ENCODE measurements at regions not wholly inside any gene's neighbourhood (a gene's known extent, or its start where the extent isn't known, plus 50 kb on each side); places are given as distances from the start of the nearest gene placed in this dataset.

DNA sequence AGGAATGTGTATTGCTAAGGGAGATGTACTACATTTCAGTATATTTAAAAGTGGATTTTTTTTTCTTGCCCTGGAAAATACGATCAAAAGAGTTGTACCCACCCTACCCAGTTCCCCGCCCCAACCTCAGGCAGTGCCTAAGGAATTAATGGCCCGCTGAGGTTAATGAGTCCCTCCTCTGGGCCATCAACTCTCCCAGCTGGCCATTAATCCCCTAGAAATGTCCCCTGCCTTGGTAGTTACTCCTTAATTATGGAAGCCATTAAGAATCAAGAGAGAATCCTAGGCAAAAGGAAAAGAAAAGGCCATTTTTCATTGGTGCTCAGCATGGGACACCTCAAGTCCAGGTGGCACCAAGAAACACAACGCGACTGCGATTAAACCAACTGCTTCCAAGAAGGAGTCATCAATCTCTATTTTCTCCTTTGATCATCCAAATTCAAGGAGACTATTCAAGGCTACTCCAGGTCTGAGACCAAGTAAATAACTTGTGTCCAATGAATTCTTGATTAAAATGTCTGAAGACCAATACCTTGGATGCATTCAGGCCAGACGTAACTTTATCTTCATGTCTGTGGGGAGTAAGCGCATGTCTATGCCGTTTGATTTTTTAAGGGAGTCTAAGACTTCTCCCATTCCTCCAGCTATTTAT lies 1962.2 kb upstream of the WWC1 start:
- Histone ChIP-seq H3K36me3 (no peaks in the 10 kb centered on the region), H3K9me3 (no peaks in the 10 kb centered on the region), H3K27ac (no peak overlapping the region), H3K27me3 (no peaks in the 10 kb centered on the region), H3K4me1 (no peaks in the 10 kb centered on the region), H3K4me3 (no peak overlapping the region)
- no peak for ATAC-seq
- DNase-seq: no peak
- WGBS (ENCODE audit: insufficient coverage, low coverage, low lambda C conversion rate, missing lambda C conversion rate): 64% methylated on average over 8 of the region's 9 CpGs
- no peak for TF ChIP-seq POLR2A (IDR thresholded peaks at IDR 0.05)
- TF ChIP-seq, protein P1, sequence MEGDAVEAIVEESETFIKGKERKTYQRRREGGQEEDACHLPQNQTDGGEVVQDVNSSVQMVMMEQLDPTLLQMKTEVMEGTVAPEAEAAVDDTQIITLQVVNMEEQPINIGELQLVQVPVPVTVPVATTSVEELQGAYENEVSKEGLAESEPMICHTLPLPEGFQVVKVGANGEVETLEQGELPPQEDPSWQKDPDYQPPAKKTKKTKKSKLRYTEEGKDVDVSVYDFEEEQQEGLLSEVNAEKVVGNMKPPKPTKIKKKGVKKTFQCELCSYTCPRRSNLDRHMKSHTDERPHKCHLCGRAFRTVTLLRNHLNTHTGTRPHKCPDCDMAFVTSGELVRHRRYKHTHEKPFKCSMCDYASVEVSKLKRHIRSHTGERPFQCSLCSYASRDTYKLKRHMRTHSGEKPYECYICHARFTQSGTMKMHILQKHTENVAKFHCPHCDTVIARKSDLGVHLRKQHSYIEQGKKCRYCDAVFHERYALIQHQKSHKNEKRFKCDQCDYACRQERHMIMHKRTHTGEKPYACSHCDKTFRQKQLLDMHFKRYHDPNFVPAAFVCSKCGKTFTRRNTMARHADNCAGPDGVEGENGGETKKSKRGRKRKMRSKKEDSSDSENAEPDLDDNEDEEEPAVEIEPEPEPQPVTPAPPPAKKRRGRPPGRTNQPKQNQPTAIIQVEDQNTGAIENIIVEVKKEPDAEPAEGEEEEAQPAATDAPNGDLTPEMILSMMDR (IDR thresholded peaks at IDR 0.05): no peak
- intact Hi-C loops (cut with DNase I): no loop called here

GRCh38 chr5:166330036-166330435 lies 1961.4 kb upstream of the WWC1 start:
- Histone ChIP-seq H3K4me3 (no peak overlapping the region), H3K27me3 (no peaks in the 10 kb centered on the region), H3K9me3 (no peaks in the 10 kb centered on the region), H3K27ac (no peak overlapping the region), H3K36me3 (no peaks in the 10 kb centered on the region), H3K4me1 (no peaks in the 10 kb centered on the region)
- ATAC-seq (no peak), DNase-seq (no peak)
- TF ChIP-seq POLR2A (IDR thresholded peaks at IDR 0.05): no peak
- TF ChIP-seq, protein P1 (IDR thresholded peaks at IDR 0.05): no peak
- intact Hi-C loops (cut with DNase I): no loop called here

DNA sequence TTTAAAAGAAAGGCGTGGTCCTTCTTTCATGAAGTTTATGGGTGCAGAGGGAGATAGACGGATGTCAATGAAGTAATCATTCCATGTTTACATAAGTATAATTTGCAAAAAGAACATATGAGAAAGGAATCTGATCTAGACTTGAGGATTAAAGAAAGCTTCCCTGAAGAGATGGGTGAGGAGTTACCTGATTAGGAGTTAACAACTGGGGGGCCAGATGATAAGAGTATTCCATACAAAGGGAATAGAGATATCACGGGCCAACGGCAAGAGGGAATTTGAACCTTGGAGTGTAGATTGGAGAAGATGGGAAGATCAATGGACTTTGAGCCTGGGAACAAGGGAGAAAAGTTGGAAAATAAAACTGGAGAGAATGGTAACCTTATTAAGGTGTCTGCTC lies 1959.9 kb upstream of the WWC1 start:
- intact Hi-C loops (cut with DNase I): no loop called here
- no peak overlapping the region for H3K27ac ChIP-seq
- H3K36me3 ChIP-seq: no peaks in the 10 kb centered on the region
- H3K4me3 ChIP-seq: no peak overlapping the region
- DNase-seq: no peak
- H3K9me3 ChIP-seq: no peaks in the 10 kb centered on the region
- TF ChIP-seq, protein P1 (IDR thresholded peaks at IDR 0.05): no peak
- no peak for TF ChIP-seq POLR2A (IDR thresholded peaks at IDR 0.05)
- no peaks in the 10 kb centered on the region for H3K4me1 ChIP-seq
- WGBS (ENCODE audit: insufficient coverage, low coverage, low lambda C conversion rate, missing lambda C conversion rate): 34% methylated on average over 4 of the region's 4 CpGs
- ATAC-seq: no peak
- no peaks in the 10 kb centered on the region for H3K27me3 ChIP-seq

DNA sequence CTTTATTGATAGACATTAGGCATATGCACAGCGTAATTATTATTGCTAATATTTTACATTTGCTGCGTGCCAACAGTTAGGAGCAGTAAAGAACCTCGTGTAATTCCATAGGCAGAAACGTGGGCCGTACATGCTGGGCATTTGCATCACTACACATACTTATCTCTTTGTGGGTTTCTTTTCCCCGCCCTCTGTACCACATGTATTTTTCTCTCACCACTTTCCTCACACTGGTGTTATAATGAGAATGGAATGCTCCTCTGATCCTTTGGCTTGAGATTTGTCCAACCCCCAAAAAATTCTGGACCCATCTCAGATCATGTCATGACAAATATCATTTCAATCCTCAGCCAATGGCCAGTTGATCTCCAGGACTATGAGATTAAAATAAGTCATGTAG lies 1952.6 kb upstream of the WWC1 start:
- no peak for ATAC-seq
- Histone ChIP-seq H3K4me3 (no peak overlapping the region), H3K27ac (no peak overlapping the region), H3K4me1 (no peaks in the 10 kb centered on the region), H3K27me3 (no peaks in the 10 kb centered on the region), H3K36me3 (no peaks in the 10 kb centered on the region), H3K9me3 (no peaks in the 10 kb centered on the region)
- no peak for DNase-seq
- 60% methylated on average over 6 of the region's 6 CpGs for WGBS (ENCODE audit: insufficient coverage, low coverage, low lambda C conversion rate, missing lambda C conversion rate)
- intact Hi-C loops (cut with DNase I): no loop called here
- no peak for TF ChIP-seq POLR2A (IDR thresholded peaks at IDR 0.05)
- TF ChIP-seq, protein P1 (IDR thresholded peaks at IDR 0.05): no peak

- ATAC-seq (no peak), DNase-seq (no peak)
- H3K9me3 ChIP-seq: no peaks in the 10 kb centered on the region
- no peak for TF ChIP-seq POLR2A (IDR thresholded peaks at IDR 0.05)
- TF ChIP-seq, protein P1 (IDR thresholded peaks at IDR 0.05): no peak
- intact Hi-C loops (cut with DNase I): no loop called here
- no peaks in the 10 kb centered on the region for H3K4me1 ChIP-seq
- H3K36me3 ChIP-seq: no peaks in the 10 kb centered on the region
- 36% methylated on average over 1 of the region's 1 CpG for WGBS (ENCODE audit: insufficient coverage, low coverage, low lambda C conversion rate, missing lambda C conversion rate)
- no peak overlapping the region for H3K27ac ChIP-seq
- H3K27me3 ChIP-seq: no peaks in the 10 kb centered on the region
- no peak overlapping the region for H3K4me3 ChIP-seq
These were observed 1951.4 kb upstream of the WWC1 start for GRCh38 chr5:166340039-166340438.
